ENCODE measurements at regions not wholly inside any gene's neighbourhood (a gene's known extent, or its start where the extent isn't known, plus 50 kb on each side); places are given as distances from the start of the nearest gene placed in this dataset.
"Not testable (repeated sequence)": the region's sequence is repeated elsewhere in the genome, so short reads cannot be mapped to it uniquely, and the experiment has no call there.

DNA sequence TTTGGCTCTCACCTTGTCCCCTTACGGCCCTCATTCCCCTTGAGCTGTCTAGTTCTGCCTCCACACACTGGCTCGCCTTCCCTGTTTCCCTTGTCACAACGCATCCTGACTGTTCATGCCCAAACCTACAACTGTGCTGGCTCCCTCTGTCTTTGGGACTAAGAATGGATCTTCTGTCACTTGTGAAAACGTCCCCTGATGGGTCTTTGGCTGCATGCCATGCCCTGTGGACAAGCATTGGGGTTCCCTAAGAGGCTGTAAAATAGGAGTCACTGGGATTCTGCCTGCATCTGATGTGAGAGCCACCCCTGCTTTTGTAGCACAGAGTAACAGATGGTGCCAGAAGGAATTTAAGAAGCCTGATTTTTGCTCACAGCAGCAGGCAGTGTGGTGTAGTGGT lies 285.3 kb upstream of the CRY1 start:
- no peak for DNase-seq

- not testable (repeated sequence) for DNase-seq
Measured at GRCh38 chr12:107379142-107379851, 285.9 kb upstream of the CRY1 start.

DNA sequence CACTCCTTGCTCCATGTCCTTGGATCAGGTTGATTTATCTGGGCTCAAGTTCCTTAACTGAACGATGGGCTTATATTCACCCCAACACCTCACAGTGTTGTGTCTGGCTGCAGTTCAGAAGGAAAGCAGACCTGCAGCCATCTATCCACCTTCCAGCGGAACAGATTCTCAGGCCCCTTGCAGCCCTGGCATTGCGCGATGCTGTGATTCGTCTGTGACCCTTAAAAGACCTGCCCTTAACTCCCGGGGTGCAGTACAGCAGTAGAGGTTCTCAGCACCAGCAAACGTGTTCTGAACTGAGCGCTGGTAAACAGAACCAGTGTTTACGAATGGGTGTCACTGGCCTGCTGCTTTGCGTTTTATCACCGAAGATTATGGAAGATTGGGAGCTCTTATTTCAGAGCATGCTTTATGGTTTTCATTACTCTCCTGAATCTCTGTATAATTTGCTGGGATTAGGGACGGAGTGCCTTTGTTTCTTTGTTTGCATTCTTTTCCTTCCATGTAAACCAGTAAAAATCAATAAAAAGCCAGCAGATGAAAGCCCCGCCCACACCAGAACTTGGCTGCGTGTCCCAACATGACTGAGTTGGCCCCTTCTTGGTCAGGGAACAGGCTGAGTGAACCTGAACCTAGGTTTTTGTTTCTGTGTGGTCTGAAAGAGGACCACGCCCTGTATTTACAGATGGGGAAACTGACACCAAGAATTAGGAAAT lies 286.7 kb upstream of the CRY1 start:
- no peak for DNase-seq

- DNase-seq, result no peak
Measured at GRCh38 chr12:107384645-107385044, 291.3 kb upstream of the CRY1 start.

DNA sequence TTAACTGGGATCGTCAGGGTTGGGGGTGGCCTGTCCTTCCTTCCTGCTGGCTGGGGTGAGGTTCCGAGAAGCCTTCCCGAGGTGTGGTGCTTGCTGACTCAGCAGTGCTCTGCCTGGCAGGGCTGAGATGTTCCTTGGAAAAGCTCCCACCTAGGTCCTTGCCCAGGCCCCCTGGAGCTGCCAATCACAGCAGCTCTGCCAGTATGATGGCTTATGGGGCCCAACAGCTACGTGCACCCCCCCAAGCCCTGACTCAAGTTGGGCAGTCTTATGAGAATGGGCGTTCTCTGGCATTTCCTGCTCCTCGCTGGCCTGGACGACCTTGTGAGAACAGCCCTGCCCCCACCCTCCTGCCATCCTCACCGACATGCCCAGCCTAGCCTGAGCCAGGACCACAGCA lies 292.2 kb upstream of the CRY1 start:
- no peak for DNase-seq

- DNase-seq, result peak; percentile 20
Measured at GRCh38 chr12:107386569-107386968, 293.2 kb upstream of the CRY1 start.

GRCh38 chr12:107388263-107388662 lies 294.9 kb upstream of the CRY1 start:
- DNase-seq, result no peak

- no peak for DNase-seq
Measured at GRCh38 chr12:107390414-107390813, 295.2 kb upstream of the PWP1 start.

GRCh38 chr12:107393043-107393717 lies 292.4 kb upstream of the PWP1 start:
- no peak for DNase-seq

DNA sequence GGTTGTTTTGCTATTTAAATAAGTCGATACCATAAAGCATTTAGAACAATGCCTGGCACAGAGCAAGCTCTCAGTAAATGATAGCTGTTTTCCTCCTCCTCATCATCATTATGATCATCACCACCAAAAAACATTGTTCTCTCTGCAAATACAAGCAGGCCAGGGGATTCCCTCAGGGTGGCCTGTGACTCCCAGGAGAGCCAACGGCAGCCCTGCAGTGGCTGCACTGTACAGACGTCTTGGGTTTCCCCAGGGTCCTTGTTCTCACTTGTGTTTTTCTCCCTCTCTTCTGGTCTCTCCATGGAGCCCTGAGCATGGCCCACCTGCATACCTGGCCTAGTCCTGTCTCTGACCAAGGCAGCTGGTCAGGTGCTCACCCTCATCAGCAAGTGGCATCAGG lies 290.9 kb upstream of the PWP1 start:
- DNase-seq, result no peak

DNA sequence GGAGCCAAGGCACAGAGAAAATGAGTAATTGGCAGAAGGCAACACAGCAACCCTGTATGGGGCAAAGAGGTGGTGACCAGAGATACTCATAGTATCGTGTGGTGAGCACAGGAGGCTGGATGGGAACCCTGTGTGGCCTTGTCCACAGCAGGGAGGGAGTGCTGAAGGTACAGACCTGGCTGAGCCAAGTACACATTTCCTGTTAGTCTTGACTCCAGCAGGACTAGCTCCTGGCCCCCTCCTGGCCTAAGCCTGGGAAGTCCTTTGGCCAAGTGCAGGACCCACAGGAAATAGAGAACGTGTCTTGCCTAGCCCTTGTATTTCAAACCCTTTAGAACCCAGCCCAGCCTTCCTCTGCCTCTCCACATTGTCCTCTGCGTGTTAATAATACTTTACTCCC lies 289.8 kb upstream of the PWP1 start:
- no peak for DNase-seq

- DNase-seq, result no peak
Measured at GRCh38 chr12:107396991-107397390, 288.6 kb upstream of the PWP1 start.

DNA sequence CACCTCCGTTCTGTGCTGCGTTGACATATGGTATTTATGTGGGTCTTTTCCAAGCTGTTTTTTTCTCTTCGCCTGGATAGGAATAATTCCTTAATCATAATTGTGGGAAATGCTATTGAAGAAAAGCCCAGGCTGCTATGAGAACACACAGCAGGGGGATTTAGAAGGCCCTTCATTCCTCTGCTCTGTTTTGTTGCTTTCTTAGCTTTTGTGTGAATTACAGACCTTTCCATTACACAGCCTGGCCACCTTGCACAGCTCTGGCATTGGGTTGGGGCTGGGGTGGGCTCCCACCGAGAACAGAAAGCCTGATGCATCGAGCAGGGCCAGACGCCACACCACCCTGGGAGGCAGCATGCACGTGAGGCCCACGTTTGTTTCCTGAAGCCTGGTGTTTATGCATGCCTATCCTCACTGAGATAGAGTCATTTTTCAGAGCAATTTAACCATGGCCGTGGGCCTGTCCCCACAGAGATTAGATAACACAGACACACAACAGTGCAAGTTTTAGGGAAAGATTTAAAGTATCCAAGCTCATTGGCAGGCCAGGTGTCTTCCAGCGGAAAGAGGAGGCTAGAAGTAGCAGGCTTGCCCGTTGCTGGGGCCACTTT lies 287.6 kb upstream of the PWP1 start:
- peak; percentile 22 for DNase-seq

- no peak for DNase-seq
Measured at GRCh38 chr12:107399046-107399445, 286.6 kb upstream of the PWP1 start.

DNA sequence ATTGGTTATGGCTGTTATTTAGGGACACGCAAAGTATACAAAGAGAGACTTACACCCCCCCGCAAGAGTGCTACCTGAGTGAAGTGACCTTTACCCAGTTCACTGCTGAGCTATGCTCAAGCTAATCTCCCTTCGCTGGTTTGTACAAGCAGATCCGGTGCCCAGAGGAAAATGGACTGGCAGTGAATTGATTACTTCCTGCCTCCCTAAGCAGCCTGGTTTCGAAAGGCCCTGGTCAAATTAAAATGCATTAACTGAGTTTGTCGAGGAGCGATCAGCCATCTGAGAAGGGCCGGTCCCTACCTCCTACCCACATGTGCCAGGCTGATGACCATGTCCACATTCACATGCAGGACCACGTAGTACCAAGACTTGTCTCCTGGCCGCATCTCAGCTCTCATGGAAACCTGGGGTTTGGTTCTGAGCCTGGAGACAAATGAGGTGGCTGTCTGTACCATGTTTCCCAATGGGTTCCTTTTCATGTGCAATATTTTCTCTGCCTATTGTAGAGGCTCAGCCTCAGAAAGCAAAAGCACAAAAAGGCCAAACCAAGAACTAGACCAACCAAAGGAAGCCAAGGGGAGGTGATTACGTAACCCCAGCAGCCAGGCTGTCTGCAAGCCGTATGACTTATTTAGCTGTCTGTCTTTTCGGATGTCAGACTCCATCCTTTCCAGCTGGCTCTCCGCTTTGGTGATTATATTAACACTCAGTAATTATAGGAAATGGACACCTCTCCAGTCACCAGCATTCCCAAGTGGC lies 284.7 kb upstream of the PWP1 start:
- peak; percentile 72 for DNase-seq

DNA sequence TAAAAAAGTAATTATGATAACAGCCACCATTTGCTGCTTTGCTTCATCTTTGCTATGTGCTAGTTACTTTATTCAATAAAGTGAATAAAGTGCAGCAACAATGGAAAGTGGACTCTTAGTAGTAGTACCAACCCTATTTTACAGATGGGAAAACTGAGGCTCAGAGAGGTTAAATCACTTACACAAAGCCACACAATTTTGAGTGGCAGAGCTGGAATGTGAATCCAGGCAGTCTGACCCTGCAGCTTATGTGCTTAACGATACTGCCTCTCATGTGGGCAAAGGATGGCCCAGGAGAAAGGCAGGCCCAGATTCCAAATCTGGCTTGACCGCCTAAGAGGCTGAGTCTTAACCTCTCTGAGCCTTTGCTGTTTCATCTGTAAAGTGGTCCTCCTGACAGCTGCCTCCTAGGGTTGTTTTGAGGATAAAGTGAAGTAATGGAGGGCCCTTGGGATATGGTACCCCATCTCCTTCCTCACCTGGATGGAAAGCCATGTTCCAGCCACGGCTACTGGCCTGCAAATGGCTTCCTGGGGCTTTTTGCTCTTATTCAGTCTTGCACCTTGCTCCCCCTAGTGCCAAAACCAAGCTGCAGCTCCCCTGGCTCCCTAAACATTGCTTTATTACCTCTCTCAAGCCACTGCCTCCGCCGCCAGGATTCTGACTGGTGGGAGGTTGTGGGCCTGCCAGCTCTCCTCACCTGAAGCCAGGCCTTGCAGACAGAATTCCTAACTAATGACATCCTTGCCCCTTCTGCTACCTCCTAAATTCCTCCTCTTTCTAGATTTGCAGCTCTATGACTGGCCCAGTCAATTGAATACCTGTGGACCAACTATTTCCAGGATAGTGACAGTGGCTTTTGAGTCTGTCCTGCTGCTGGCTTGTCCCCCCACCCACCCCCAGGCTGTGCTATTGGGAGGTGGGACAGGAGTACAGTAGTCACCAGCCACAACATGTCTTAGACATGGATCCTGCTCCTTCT lies 283.3 kb upstream of the PWP1 start:
- DNase-seq, result peak; percentile 85

DNA sequence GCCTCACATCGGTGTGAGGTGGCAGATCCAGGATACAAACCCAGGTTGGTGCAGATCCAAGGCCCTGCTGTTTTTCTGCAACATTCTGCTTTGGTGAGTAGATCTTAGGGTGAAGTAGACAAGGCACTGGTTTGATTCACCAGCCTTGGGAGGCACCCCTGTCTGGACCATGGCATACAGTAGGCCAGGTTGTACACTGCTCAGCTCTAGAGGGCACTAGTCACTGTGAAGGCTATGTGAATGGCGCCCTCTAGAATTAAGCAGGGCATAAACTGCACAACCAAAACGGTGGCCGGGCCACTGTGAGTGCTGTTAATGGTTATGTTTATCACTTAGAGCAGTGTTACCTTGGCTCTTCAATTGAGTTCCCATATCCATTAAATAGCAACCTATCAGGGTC lies 280.6 kb upstream of the PWP1 start:
- peak; percentile 80 for DNase-seq

DNA sequence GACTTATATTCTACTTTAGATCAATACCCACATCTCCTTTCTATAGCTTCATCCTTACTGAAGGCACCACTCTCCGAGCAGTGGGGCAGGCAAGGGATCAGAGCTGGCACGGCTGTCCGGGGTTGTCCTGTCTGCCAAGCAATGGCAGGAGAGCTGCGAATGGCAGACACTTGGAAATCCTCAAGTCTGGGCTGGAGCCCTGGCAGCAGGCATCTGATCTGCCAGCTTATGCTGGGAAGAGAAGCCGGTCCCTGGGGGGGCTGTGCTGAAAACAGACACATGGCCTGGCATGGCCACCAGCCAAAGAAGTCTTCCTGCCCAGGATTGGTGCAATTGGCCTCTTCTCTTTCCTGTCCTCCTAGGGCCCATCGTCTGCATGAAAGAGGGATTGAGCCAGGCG lies 280.2 kb upstream of the PWP1 start:
- DNase-seq, result no peak

GRCh38 chr12:107406932-107407331 lies 278.7 kb upstream of the PWP1 start:
- no peak for DNase-seq

GRCh38 chr12:107411792-107412535 lies 273.6 kb upstream of the PWP1 start:
- DNase-seq, result no peak

DNA sequence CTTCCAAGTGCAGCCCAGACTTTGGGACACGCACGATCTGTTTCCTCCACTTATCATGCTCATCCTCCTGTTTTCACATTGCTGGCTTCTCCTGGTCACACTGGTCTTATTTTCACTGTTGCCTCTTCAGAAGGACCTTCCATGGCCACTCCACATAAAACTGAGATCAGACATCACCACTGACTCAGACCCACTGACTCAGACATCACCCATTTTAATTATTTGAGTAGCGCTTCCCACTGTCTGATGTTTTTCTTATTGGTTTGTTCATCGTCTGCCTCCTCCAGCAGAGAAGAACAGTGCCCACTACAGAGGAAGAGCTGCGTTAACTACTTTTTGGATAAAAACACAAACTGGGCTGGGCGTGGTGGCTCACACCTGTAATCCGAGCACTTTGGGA lies 270.5 kb upstream of the PWP1 start:
- no peak for DNase-seq
